ENCODE measurements at regions not wholly inside any gene's neighbourhood (a gene's known extent, or its start where the extent isn't known, plus 50 kb on each side); places are given as distances from the start of the nearest gene placed in this dataset.

GRCh38 chr10:8776926-8777622, 722.6 kb downstream of the GATA3 start:
- Histone ChIP-seq H2AK5ac (ENCODE audit: low read depth, low read length) (no peak overlapping the region), H3K27me3 (ENCODE audit: control insufficient read depth, insufficient read depth, low read length) (no peaks in the 10 kb centered on the region), H3K4me2 (ENCODE audit: low read depth, low read length) (no peak overlapping the region), H2AK9ac (replicated peaks; ENCODE audit: low read depth, low read length, poor library complexity) (no peak overlapping the region), H3K36me3 (ENCODE audit: control insufficient read depth, insufficient read depth, low read length) (no peaks in the 10 kb centered on the region), H3K9ac (ENCODE audit: low read depth, low read length) (no peak overlapping the region), H3K9me3 (ENCODE audit: control insufficient read depth, insufficient read depth, low read length) (peaks cover 4% of the 10 kb centered on the region; the same call in 1 of the 2 replicates), H2BK15ac (ENCODE audit: low read depth, low read length) (no peak overlapping the region), H4K20me1 (ENCODE audit: insufficient read depth, low read length) (no peaks in the 10 kb centered on the region), H3K56ac (ENCODE audit: extremely low read depth, insufficient read depth, low read length) (no peak overlapping the region), H4K8ac (ENCODE audit: low read depth in 2 of 2, low read length in 2 of 2) (no peak overlapping the region), H3K14ac (replicated peaks; ENCODE audit: low read depth, low read length) (no peak overlapping the region), H3K4me1 (ENCODE audit: control insufficient read depth, insufficient read depth, low read length) (no peaks in the 10 kb centered on the region), H4K91ac (ENCODE audit: insufficient read depth, low read depth, low read length) (no peak overlapping the region), H3K9me1 (ENCODE audit: insufficient read depth, low read length) (no peaks in the 10 kb centered on the region), H2BK120ac (ENCODE audit: low read depth, low read length) (no peak overlapping the region), H2AFZ (replicated peaks; ENCODE audit: low read length, poor library complexity) (no peak overlapping the region), H3K18ac (ENCODE audit: low read depth, low read length) (no peak overlapping the region), H3K4me3 (ENCODE audit: insufficient read depth, low read depth, low read length) (no peak overlapping the region), H2BK5ac (ENCODE audit: low read depth, low read length, poor library complexity, severe bottlenecking) (no peak overlapping the region), H3K4ac (ENCODE audit: low read depth, low read length) (no peak overlapping the region), H4K5ac (ENCODE audit: low read depth, low read length) (no peak overlapping the region), H3K79me1 (ENCODE audit: low read depth in 1 of 2, low read length in 2 of 2) (no peaks in the 10 kb centered on the region), H2BK20ac (ENCODE audit: low read depth, low read length) (no peak overlapping the region), H3K23ac (ENCODE audit: low read depth, low read length) (no peak overlapping the region), H3K27ac (ENCODE audit: insufficient read depth, low read length) (no peak overlapping the region)
- POLR2A ChIA-PET (ENCODE audit: unreplicated experiment): no interaction called here
- DNase-seq (no peak), ATAC-seq (ENCODE audit: low read depth) (no peak)
- intact Hi-C loops (cut with micrococcal nuclease) (no loop called here), dilution Hi-C loops (cut with HindIII; ENCODE audit: low sequenced_read_pairs, unreplicated experiment) (no loop called here), in situ Hi-C loops (cut with MboI; ENCODE audit: low sequenced_read_pairs) (no loop called here)
- no TSS peak for BruUV-seq (replicated peaks)
- 17% methylated on average over 2 of the region's 3 CpGs; no CpG with 5 or more reads in 1 of the 2 experiments for WGBS, 2 experiments (ENCODE audit: extremely low coverage in 2 of 2, insufficient read length in 1 of 2)
- CTCF ChIA-PET: no interaction called here
- TF ChIP-seq MXI1 (IDR thresholded peaks at IDR 0.05; ENCODE audit: borderline replicate concordance, low read depth, low read length): no peak
- no peak for TF ChIP-seq CEBPB (IDR thresholded peaks at IDR 0.05; ENCODE audit: low read depth, low read length)
- TF ChIP-seq CTCF (conservative IDR thresholded peaks at IDR 0.05; ENCODE audit: low read depth, low read length): no peak
- TF ChIP-seq SMC3 (IDR thresholded peaks at IDR 0.05; ENCODE audit: low read depth, low read length): no peak
- no peak for TF ChIP-seq FOS (IDR thresholded peaks at IDR 0.05; ENCODE audit: low read depth, low read length)
- TF ChIP-seq RFX5 (IDR thresholded peaks at IDR 0.05; ENCODE audit: low read depth, low read length): no peak
- TF ChIP-seq BHLHE40 (IDR thresholded peaks at IDR 0.05; ENCODE audit: low read depth, low read length): no peak
- TF ChIP-seq MAFK (IDR thresholded peaks at IDR 0.05; ENCODE audit: low read depth, low read length): no peak
- TF ChIP-seq NFE2L2 (IDR thresholded peaks at IDR 0.05; ENCODE audit: low read depth, low read length): no peak
- no peak for TF ChIP-seq RCOR1 (IDR thresholded peaks at IDR 0.05; ENCODE audit: insufficient replicate concordance, low read length)
- no peak for TF ChIP-seq CHD1 (IDR thresholded peaks at IDR 0.05; ENCODE audit: low read depth, low read length)
- TF ChIP-seq POLR2A (IDR thresholded peaks at IDR 0.05; ENCODE audit: low read depth, low read length): no peak
- TF ChIP-seq MAZ (IDR thresholded peaks at IDR 0.05; ENCODE audit: borderline replicate concordance, low read depth, low read length): no peak
- no peak for TF ChIP-seq ELK1 (IDR thresholded peaks at IDR 0.05; ENCODE audit: borderline replicate concordance, low read depth, low read length)
- TF ChIP-seq USF2 (IDR thresholded peaks at IDR 0.05; ENCODE audit: low read depth, low read length): no peak
- no peak for TF ChIP-seq RAD21 (IDR thresholded peaks at IDR 0.05; ENCODE audit: low read length)

All from IMR-90 (cell line).